ENCODE measurements at regions not wholly inside any gene's neighbourhood (a gene's known extent, or its start where the extent isn't known, plus 50 kb on each side); places are given as distances from the start of the nearest gene placed in this dataset.

DNA sequence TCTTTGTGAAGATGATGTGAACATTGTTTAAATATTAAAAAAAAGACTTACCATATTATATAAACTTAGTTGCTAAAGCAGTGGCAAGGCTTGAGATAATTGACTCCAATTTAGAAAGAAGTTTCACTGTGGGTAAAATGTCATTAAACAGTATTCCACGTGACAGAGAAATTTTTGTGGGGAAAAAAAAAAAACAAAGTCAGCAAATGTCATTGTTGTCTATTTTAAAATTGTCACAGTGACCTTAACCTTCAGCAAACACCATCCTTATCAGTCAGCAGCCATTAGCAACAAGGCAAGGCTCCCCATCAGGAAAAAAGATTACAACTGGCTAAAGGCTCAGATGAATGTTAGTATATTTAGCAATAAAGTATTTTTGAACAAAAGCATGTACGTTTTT is 99.3 kb upstream of the CDH18 start:
- Histone ChIP-seq H3K9me3 (ENCODE audit: control extremely low read depth in 1 of 3, control insufficient read depth in 2 of 3, insufficient read depth in 1 of 3, low read length in 2 of 3) (peaks cover 0 to 3% (median 0%) of the 10 kb centered on the region in 3 donors), H3K79me2 (ENCODE audit: control insufficient read depth, insufficient read depth, low read length) (no peaks in the 10 kb centered on the region), H3K4me2 (replicated peaks; ENCODE audit: low read depth, low read length, poor library complexity, severe bottlenecking) (no peak overlapping the region), H2AFZ (ENCODE audit: insufficient read depth, low read depth, low read length, poor library complexity, severe bottlenecking) (no peak overlapping the region), H3K27ac (ENCODE audit: low read length in 2 of 2) (no peak overlapping the region), H3K4me1 (ENCODE audit: control insufficient read depth in 2 of 2, insufficient read depth in 2 of 2, low read length in 2 of 2) (no peaks in the 10 kb centered on the region), H3K9ac (ENCODE audit: low read length) (no peak overlapping the region), H3K36me3 (replicated peaks in 1 of 2; ENCODE audit: control extremely low read depth in 1 of 2, control insufficient read depth in 1 of 2, extremely low read depth in 1 of 2, insufficient read depth in 2 of 2, low read length in 1 of 2) (no peaks in the 10 kb centered on the region), H3K4me3 (ENCODE audit: control extremely low read depth in 1 of 5, extremely low read depth in 1 of 5, insufficient read depth in 1 of 5, low read depth in 2 of 5, low read length in 4 of 5) (no peak overlapping the region), H3K27me3 (replicated peaks in 1 of 4; ENCODE audit: control extremely low read depth in 1 of 4, control insufficient read depth in 3 of 4, insufficient read depth in 4 of 4, low read length in 3 of 4) (no peaks in the 10 kb centered on the region), H4K20me1 (ENCODE audit: control insufficient read depth, insufficient read depth, low read length, poor library complexity, severe bottlenecking) (no peaks in the 10 kb centered on the region)
- Mint-ChIP-seq H3K27ac (no peak overlapping the region), H3K4me1 (no peaks in the 10 kb centered on the region), H3K27me3 (no peaks in the 10 kb centered on the region), H3K4me3 (no peak overlapping the region), H3K9me3 (ENCODE audit: insufficient read depth) (peaks cover 8% of the 10 kb centered on the region)
- intact Hi-C loops (cut with micrococcal nuclease) = no loop called here
- CTCF ChIA-PET = no interaction called here
- no peak for ATAC-seq (ENCODE audit: low read depth)
- POLR2A ChIA-PET = no interaction called here
- no peak for DNase-seq
- WGBS (ENCODE audit: insufficient coverage) = no CpG with 5 or more reads among the region's 2 CpGs
- TF ChIP-seq EZH2 (IDR thresholded peaks at IDR 0.05; ENCODE audit: borderline replicate concordance, insufficient read depth, low read depth, low read length, poor library complexity, severe bottlenecking) = no peak
- TF ChIP-seq, protein P1, sequence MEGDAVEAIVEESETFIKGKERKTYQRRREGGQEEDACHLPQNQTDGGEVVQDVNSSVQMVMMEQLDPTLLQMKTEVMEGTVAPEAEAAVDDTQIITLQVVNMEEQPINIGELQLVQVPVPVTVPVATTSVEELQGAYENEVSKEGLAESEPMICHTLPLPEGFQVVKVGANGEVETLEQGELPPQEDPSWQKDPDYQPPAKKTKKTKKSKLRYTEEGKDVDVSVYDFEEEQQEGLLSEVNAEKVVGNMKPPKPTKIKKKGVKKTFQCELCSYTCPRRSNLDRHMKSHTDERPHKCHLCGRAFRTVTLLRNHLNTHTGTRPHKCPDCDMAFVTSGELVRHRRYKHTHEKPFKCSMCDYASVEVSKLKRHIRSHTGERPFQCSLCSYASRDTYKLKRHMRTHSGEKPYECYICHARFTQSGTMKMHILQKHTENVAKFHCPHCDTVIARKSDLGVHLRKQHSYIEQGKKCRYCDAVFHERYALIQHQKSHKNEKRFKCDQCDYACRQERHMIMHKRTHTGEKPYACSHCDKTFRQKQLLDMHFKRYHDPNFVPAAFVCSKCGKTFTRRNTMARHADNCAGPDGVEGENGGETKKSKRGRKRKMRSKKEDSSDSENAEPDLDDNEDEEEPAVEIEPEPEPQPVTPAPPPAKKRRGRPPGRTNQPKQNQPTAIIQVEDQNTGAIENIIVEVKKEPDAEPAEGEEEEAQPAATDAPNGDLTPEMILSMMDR (IDR thresholded peaks at IDR 0.05) = no peak

DNA sequence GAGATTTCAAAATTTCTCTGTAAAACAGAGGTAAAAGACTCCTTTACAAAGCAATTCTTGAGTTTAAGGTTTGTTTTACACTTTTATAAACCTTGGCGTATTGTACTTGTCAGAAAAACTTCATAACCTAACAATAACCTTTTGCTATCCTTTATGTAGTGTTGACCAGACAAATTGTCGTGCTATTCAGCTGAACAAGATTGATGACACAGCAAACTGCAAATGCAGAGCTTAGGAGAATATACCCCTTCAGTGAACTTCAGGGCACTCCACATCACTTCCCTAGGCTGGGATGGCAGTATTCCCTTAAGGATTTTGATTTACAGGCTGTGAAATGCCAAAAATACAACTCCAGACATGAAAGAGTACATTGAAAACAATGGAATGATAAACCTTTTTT is 89.2 kb upstream of the CDH18 start:
- CTCF ChIA-PET = no interaction called here
- Histone ChIP-seq H3K9ac (ENCODE audit: low read length) (no peak overlapping the region), H3K4me3 (ENCODE audit: control extremely low read depth in 1 of 5, extremely low read depth in 1 of 5, insufficient read depth in 1 of 5, low read depth in 2 of 5, low read length in 4 of 5) (no peak overlapping the region), H3K36me3 (replicated peaks in 1 of 2; ENCODE audit: control extremely low read depth in 1 of 2, control insufficient read depth in 1 of 2, extremely low read depth in 1 of 2, insufficient read depth in 2 of 2, low read length in 1 of 2) (no peaks in the 10 kb centered on the region), H3K27me3 (replicated peaks in 1 of 4; ENCODE audit: control extremely low read depth in 1 of 4, control insufficient read depth in 3 of 4, insufficient read depth in 4 of 4, low read length in 3 of 4) (no peaks in the 10 kb centered on the region), H3K27ac (ENCODE audit: low read length in 2 of 2) (no peak overlapping the region), H4K20me1 (ENCODE audit: control insufficient read depth, insufficient read depth, low read length, poor library complexity, severe bottlenecking) (no peaks in the 10 kb centered on the region), H3K79me2 (ENCODE audit: control insufficient read depth, insufficient read depth, low read length) (no peaks in the 10 kb centered on the region), H3K9me3 (ENCODE audit: control extremely low read depth in 1 of 3, control insufficient read depth in 2 of 3, insufficient read depth in 1 of 3, low read length in 2 of 3) (no peaks in the 10 kb centered on the region), H2AFZ (ENCODE audit: insufficient read depth, low read depth, low read length, poor library complexity, severe bottlenecking) (no peak overlapping the region), H3K4me2 (replicated peaks; ENCODE audit: low read depth, low read length, poor library complexity, severe bottlenecking) (no peak overlapping the region), H3K4me1 (ENCODE audit: control insufficient read depth in 2 of 2, insufficient read depth in 2 of 2, low read length in 2 of 2) (no peaks in the 10 kb centered on the region)
- POLR2A ChIA-PET = no interaction called here
- DNase-seq (no peak), ATAC-seq (ENCODE audit: low read depth) (no peak)
- Mint-ChIP-seq H3K4me3 (no peak overlapping the region), H3K4me1 (no peaks in the 10 kb centered on the region), H3K9me3 (ENCODE audit: insufficient read depth) (peaks cover 3% of the 10 kb centered on the region), H3K27me3 (no peaks in the 10 kb centered on the region), H3K27ac (no peak overlapping the region)
- TF ChIP-seq EZH2 (IDR thresholded peaks at IDR 0.05; ENCODE audit: borderline replicate concordance, insufficient read depth, low read depth, low read length, poor library complexity, severe bottlenecking) = no peak
- TF ChIP-seq, protein P1 (IDR thresholded peaks at IDR 0.05) = no peak
- intact Hi-C loops (cut with micrococcal nuclease) = no loop called here
- WGBS (ENCODE audit: insufficient coverage) = 88% methylated on average over 1 of the region's 2 CpGs

All from B cell (primary cell).